DMS114 treated with DMSO at 0.1 percent for 48 hours (cell line): ENCODE measurements at regions not wholly inside any gene's neighbourhood (a gene's known extent, or its start where the extent isn't known, plus 50 kb on each side); places are given as distances from the start of the nearest gene placed in this dataset.

Source experiments
- DNase-seq: peaks from one replicate; lab custom pipeline; 2025; ENCODE audit not compliant: unreplicated experiment; lab: John Stamatoyannopoulos, UW

- DNase-seq: peak; percentile 36
These were observed 256.0 kb downstream of the DCDC2C start for GRCh38 chr2:3959372-3959771.

GRCh38 chr2:3960106-3960505 lies 256.7 kb downstream of the DCDC2C start:
- no peak for DNase-seq

- DNase-seq: no peak
These were observed 259.3 kb downstream of the DCDC2C start for GRCh38 chr2:3962719-3963118.

GRCh38 chr2:3965211-3965610 lies 261.8 kb downstream of the DCDC2C start:
- no peak for DNase-seq

- no peak for DNase-seq
These were observed 262.6 kb downstream of the DCDC2C start for GRCh38 chr2:3965953-3966352.

GRCh38 chr2:3966470-3966869 lies 263.1 kb downstream of the DCDC2C start:
- no peak for DNase-seq

GRCh38 chr2:3968736-3969135 lies 265.4 kb downstream of the DCDC2C start:
- no peak for DNase-seq

GRCh38 chr2:3970791-3971651 lies 267.6 kb downstream of the DCDC2C start:
- no peak for DNase-seq

- no peak for DNase-seq
These were observed 268.3 kb downstream of the DCDC2C start for GRCh38 chr2:3971652-3972192.

- no peak for DNase-seq
These were observed 269.0 kb downstream of the DCDC2C start for GRCh38 chr2:3972377-3972776.

- no peak for DNase-seq
These were observed 271.4 kb downstream of the DCDC2C start for GRCh38 chr2:3974765-3975164.

- DNase-seq: no peak
These were observed 278.1 kb downstream of the DCDC2C start for GRCh38 chr2:3981446-3981987.

- DNase-seq: no peak
These were observed 278.8 kb downstream of the DCDC2C start for GRCh38 chr2:3982160-3982559.

GRCh38 chr2:3986063-3986462 lies 282.7 kb downstream of the DCDC2C start:
- no peak for DNase-seq

GRCh38 chr2:3986530-3987258 lies 283.3 kb downstream of the DCDC2C start:
- no peak for DNase-seq

GRCh38 chr2:4002841-4003403 lies 299.5 kb downstream of the DCDC2C start:
- DNase-seq: no peak

GRCh38 chr2:4012197-4012596 lies 308.8 kb downstream of the DCDC2C start:
- DNase-seq: no peak

GRCh38 chr2:4018535-4018934 lies 315.2 kb downstream of the DCDC2C start:
- DNase-seq: no peak

- no peak for DNase-seq
These were observed 316.8 kb downstream of the DCDC2C start for GRCh38 chr2:4020153-4020552.

- no peak for DNase-seq
These were observed 317.3 kb downstream of the DCDC2C start for GRCh38 chr2:4020649-4021048.

GRCh38 chr2:4024605-4025004 lies 321.2 kb downstream of the DCDC2C start:
- no peak for DNase-seq
